ENCODE measurements at regions not wholly inside any gene's neighbourhood (a gene's known extent, or its start where the extent isn't known, plus 50 kb on each side); places are given as distances from the start of the nearest gene placed in this dataset.

GRCh38 chr2:8289111-8289510 lies 392.7 kb upstream of the ID2 start:
- no peaks in the 10 kb centered on the region for H3K9me3 ChIP-seq (ENCODE audit: low read length)
- no peaks in the 10 kb centered on the region for H3K36me3 ChIP-seq (ENCODE audit: insufficient read depth, low read length)
- H3K9ac ChIP-seq (ENCODE audit: low read length), result no peak overlapping the region
- H3F3A ChIP-seq (ENCODE audit: insufficient read depth, low read length, poor library complexity, severe bottlenecking), result no peaks in the 10 kb centered on the region
- no peak for TF ChIP-seq EZH2 (IDR thresholded peaks at IDR 0.05; ENCODE audit: borderline replicate concordance, insufficient read depth, low read length, poor library complexity, severe bottlenecking)
- no peak for TF ChIP-seq TAF1 (IDR thresholded peaks at IDR 0.05; ENCODE audit: low read depth)
- TF ChIP-seq MXI1 (conservative IDR thresholded peaks at IDR 0.05; ENCODE audit: poor library complexity, severe bottlenecking), result no peak
- no peak for TF ChIP-seq RAD21 (conservative IDR thresholded peaks at IDR 0.05)
- TF ChIP-seq POLR2AphosphoS5 (IDR thresholded peaks at IDR 0.05), result no peak
- TF ChIP-seq CTCF (IDR thresholded peaks at IDR 0.05; ENCODE audit: poor library complexity, severe bottlenecking), result no peak
- no peak overlapping the region for H2AFZ ChIP-seq (ENCODE audit: low read depth, low read length)
- no peak overlapping the region for H3K4me2 ChIP-seq (ENCODE audit: low read length)
- no peaks in the 10 kb centered on the region for H3K9me2 ChIP-seq (ENCODE audit: insufficient read depth, low read length)
- no peaks in the 10 kb centered on the region for H3K27me3 ChIP-seq (ENCODE audit: insufficient read depth, low read depth, low read length)
- no peak overlapping the region for H3K27ac ChIP-seq (ENCODE audit: low read length)
- no peaks in the 10 kb centered on the region for H4K20me1 ChIP-seq (ENCODE audit: insufficient read depth)
- H3K4me3 ChIP-seq (ENCODE audit: low read length), result no peak overlapping the region
- H3K79me2 ChIP-seq (replicated peaks; ENCODE audit: insufficient read depth, low read length), result no peaks in the 10 kb centered on the region

- Histone ChIP-seq H4K20me1 (ENCODE audit: insufficient read depth) (no peaks in the 10 kb centered on the region), H3K9ac (ENCODE audit: low read length) (no peak overlapping the region), H3K4me3 (ENCODE audit: low read length) (no peak overlapping the region), H3K9me2 (ENCODE audit: insufficient read depth, low read length) (no peaks in the 10 kb centered on the region), H3K27me3 (ENCODE audit: insufficient read depth, low read depth, low read length) (no peaks in the 10 kb centered on the region), H3F3A (ENCODE audit: insufficient read depth, low read length, poor library complexity, severe bottlenecking) (no peaks in the 10 kb centered on the region), H3K27ac (ENCODE audit: low read length) (no peak overlapping the region), H3K4me2 (ENCODE audit: low read length) (no peak overlapping the region), H2AFZ (ENCODE audit: low read depth, low read length) (no peak overlapping the region), H3K9me3 (ENCODE audit: low read length) (no peaks in the 10 kb centered on the region), H3K79me2 (replicated peaks; ENCODE audit: insufficient read depth, low read length) (no peaks in the 10 kb centered on the region), H3K36me3 (ENCODE audit: insufficient read depth, low read length) (no peaks in the 10 kb centered on the region)
- TF ChIP-seq MXI1 (conservative IDR thresholded peaks at IDR 0.05; ENCODE audit: poor library complexity, severe bottlenecking) (no peak), TAF1 (IDR thresholded peaks at IDR 0.05; ENCODE audit: low read depth) (no peak), POLR2AphosphoS5 (IDR thresholded peaks at IDR 0.05) (no peak), REST (IDR thresholded peaks at IDR 0.05; ENCODE audit: borderline replicate concordance) (no peak), SMC3 (conservative IDR thresholded peaks at IDR 0.05; ENCODE audit: poor library complexity) (no peak), EP300 (conservative IDR thresholded peaks at IDR 0.05; ENCODE audit: poor library complexity, severe bottlenecking) (no peak), EZH2 (IDR thresholded peaks at IDR 0.05; ENCODE audit: borderline replicate concordance, insufficient read depth, low read length, poor library complexity, severe bottlenecking) (no peak), RAD21 (conservative IDR thresholded peaks at IDR 0.05) (no peak)
These were observed 391.0 kb upstream of the ID2 start for GRCh38 chr2:8290771-8291352.

Measured in neural cell (in vitro differentiated cells).